Sigmoid colon (tissue), 6 donors: ENCODE measurements at regions not wholly inside any gene's neighbourhood (a gene's known extent, or its start where the extent isn't known, plus 50 kb on each side); places are given as distances from the start of the nearest gene placed in this dataset.

ENCODE experiments used
- DNase-seq: peaks from one replicate; pipeline ENCODE4 v3.0.0-alpha.2; 2019
- H3K27ac ChIP-seq, 4 donors: fragments of 200-600 bp; sonication (generic); one replicate each; pipeline ENCODE4 v1.5.1; 2016 to 2019; ENCODE audit warnings: mild to moderate bottlenecking in 1 of 4
- H3K27me3 ChIP-seq, 3 donors: fragments of 200-600 bp; sonication (generic); one replicate each; pipeline ENCODE4 v1.5.1; 2019; ENCODE audit warnings: mild to moderate bottlenecking in 1 of 3
- H3K36me3 ChIP-seq, 4 donors: fragments of 200-600 bp; sonication (generic); one replicate each; pipeline ENCODE4 v1.5.1; 2016 to 2019
- H3K4me1 ChIP-seq, 4 donors: fragments of 200-600 bp; sonication (generic); one replicate each; pipeline ENCODE4 v1.5.1; 2017 to 2019
- H3K4me3 ChIP-seq, 4 donors: fragments of 200-600 bp; sonication (generic); one replicate each; pipeline ENCODE4 v1.5.1; 2017 to 2019; ENCODE audit warnings: mild to moderate bottlenecking in 2 of 4, moderate library complexity in 1 of 4
- H3K9me3 ChIP-seq, 4 donors: fragments of 200-600 bp in 3 of 4; sonication (generic) in 3 of 4; one replicate each; pipeline versions ENCODE4 v1.5.1 to v1.6.1; 2013 to 2019
- EP300 ChIP-seq, 4 donors: sonication (generic); formaldehyde crosslinking; IDR thresholded peaks; one replicate each; pipeline ENCODE4 v1.6.1; 2017; ENCODE audit warnings: antibody characterized with exemption in 4 of 4
- POLR2A ChIP-seq, 2 donors: fragments of 450-650 bp; IDR thresholded peaks; one replicate each; pipeline ENCODE4 v1.6.1; 2016; ENCODE audit warnings: antibody characterized with exemption in 2 of 2, mild to moderate bottlenecking in 2 of 2, moderate library complexity in 2 of 2
- POLR2AphosphoS5 ChIP-seq, 4 donors: sonication (generic); formaldehyde crosslinking; IDR thresholded peaks; one replicate each; pipeline ENCODE4 v1.6.1; 2017; ENCODE audit warnings: antibody characterized with exemption in 4 of 4
- WGBS, 2 donors: extraction: QIAGEN DNeasy Blood & Tissue Kit; methylation state at CpG; one replicate each; pipeline ENCODE4 v1.1.7; 2013; 5-methylcytosine and 5-hydroxymethylcytosine counted together
- intact Hi-C: fragments of 100-400 bp; cut with DNase I; formaldehyde crosslinking; loops from one replicate; pipeline ENCODE4 v1.15.1; 2023
- TF ChIP-seq, protein P1 (sequence below), 4 experiments: fragments of 450-650 bp in 3 of 4; fragments of 200-600 bp in 1 of 4; IDR thresholded peaks; one replicate each; pipeline ENCODE4 v1.5.1; 2016 to 2019; ENCODE audit warnings: antibody characterized with exemption in 4 of 4, mild to moderate bottlenecking in 3 of 4, moderate library complexity in 2 of 4
- donor health status: healthy with polysubstance abuse.
- donor health status: healthy.

DNA sequence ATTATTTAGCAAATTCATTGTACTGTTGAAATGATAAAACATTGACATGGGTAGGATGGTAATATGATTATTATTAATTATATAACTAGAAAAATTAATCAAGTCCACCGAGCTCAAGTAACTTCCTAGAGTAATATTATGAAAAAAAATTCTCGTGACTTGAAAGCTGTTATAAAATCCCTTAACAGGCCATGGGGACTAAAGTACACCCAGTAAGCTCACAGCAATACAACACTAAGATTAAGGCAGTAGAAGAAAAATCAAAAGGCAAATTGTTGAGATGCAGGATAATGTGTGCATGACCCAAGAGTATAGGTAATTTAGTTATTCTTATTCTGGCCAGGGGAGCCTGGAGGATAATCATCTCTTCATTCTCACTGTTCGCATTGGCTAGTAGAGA is 162.6 kb upstream of the LRIG3 start:
- TF ChIP-seq, protein P1, sequence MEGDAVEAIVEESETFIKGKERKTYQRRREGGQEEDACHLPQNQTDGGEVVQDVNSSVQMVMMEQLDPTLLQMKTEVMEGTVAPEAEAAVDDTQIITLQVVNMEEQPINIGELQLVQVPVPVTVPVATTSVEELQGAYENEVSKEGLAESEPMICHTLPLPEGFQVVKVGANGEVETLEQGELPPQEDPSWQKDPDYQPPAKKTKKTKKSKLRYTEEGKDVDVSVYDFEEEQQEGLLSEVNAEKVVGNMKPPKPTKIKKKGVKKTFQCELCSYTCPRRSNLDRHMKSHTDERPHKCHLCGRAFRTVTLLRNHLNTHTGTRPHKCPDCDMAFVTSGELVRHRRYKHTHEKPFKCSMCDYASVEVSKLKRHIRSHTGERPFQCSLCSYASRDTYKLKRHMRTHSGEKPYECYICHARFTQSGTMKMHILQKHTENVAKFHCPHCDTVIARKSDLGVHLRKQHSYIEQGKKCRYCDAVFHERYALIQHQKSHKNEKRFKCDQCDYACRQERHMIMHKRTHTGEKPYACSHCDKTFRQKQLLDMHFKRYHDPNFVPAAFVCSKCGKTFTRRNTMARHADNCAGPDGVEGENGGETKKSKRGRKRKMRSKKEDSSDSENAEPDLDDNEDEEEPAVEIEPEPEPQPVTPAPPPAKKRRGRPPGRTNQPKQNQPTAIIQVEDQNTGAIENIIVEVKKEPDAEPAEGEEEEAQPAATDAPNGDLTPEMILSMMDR (IDR thresholded peaks at IDR 0.05) = no peak
- TF ChIP-seq EP300 (IDR thresholded peaks at IDR 0.05) = no peak
- no peak for TF ChIP-seq POLR2AphosphoS5 (IDR thresholded peaks at IDR 0.05)
- no peak for TF ChIP-seq POLR2A (IDR thresholded peaks at IDR 0.05)
- DNase-seq = no peak
- intact Hi-C loops = loop anchor here (10.0 kb wide), 2 partner anchors 258 to 738 kb away; no protein-coding TSS in a partner anchor
- Histone ChIP-seq H3K9me3 (no peaks in the 10 kb centered on the region), H3K4me1 (peaks cover 0 to 38% (median 7%) of the 10 kb centered on the region in 4 donors), H3K36me3 (no peaks in the 10 kb centered on the region), H3K27me3 (no peaks in the 10 kb centered on the region), H3K27ac (no peak overlapping the region), H3K4me3 (no peak overlapping the region)
- 26 to 71% methylated on average over 3 of the region's 3 CpGs for whole genome bisulfite sequencing, 2 donors

GRCh38 chr12:59080101-59080500 is 159.8 kb upstream of the LRIG3 start:
- WGBS, 2 donors = 55 to 87% methylated on average over 1 of the region's 1 CpG
- H3K4me1 ChIP-seq = peaks cover 0 to 33% (median 8%) of the 10 kb centered on the region in 4 donors
- H3K4me3 ChIP-seq = no peak overlapping the region
- H3K27me3 ChIP-seq = no peaks in the 10 kb centered on the region
- TF ChIP-seq POLR2A (IDR thresholded peaks at IDR 0.05) (no peak), POLR2AphosphoS5 (IDR thresholded peaks at IDR 0.05) (no peak), EP300 (IDR thresholded peaks at IDR 0.05) (no peak)
- TF ChIP-seq, protein P1 (IDR thresholded peaks at IDR 0.05) = no peak
- no peaks in the 10 kb centered on the region for H3K36me3 ChIP-seq
- no peaks in the 10 kb centered on the region for H3K9me3 ChIP-seq
- DNase-seq = no peak
- intact Hi-C loops = loop anchor here (10.0 kb wide), 2 partner anchors 255 to 735 kb away; no protein-coding TSS in a partner anchor
- no peak overlapping the region for H3K27ac ChIP-seq

DNA sequence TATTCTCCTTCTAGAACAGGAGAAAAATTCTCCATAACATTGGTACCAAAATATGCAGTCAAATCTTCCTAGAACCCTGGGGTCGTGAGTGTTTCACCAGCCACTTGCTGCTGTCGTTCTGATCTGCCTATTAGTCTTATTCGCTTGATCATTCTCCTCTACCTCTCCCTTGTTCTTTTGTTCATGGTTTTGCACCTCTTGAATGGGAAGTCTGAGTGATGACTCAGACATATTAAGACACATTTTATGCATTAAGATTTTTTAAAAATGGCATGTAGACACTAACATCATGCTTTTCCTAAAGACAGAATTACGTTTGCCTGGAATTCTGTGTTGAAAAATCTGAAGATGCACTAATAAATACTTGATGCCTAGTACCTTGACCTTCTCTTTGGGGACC is 159.2 kb upstream of the LRIG3 start:
- H3K9me3 ChIP-seq = no peaks in the 10 kb centered on the region
- TF ChIP-seq, protein P1 (IDR thresholded peaks at IDR 0.05) = no peak
- TF ChIP-seq POLR2AphosphoS5 (IDR thresholded peaks at IDR 0.05) = no peak
- H3K27me3 ChIP-seq = no peaks in the 10 kb centered on the region
- no peak overlapping the region for H3K4me3 ChIP-seq
- intact Hi-C loops = no loop called here
- H3K36me3 ChIP-seq = no peaks in the 10 kb centered on the region
- 66 to 74% methylated on average over 4 of the region's 4 CpGs for WGBS, 2 donors
- H3K4me1 ChIP-seq = peaks cover 0 to 27% (median 4%) of the 10 kb centered on the region in 4 donors
- no peak overlapping the region for H3K27ac ChIP-seq
- no peak for DNase-seq

GRCh38 chr12:59079002-59079401 is 158.7 kb upstream of the LRIG3 start:
- H3K4me3 ChIP-seq = no peak overlapping the region
- H3K4me1 ChIP-seq = peaks cover 0 to 22% (median 4%) of the 10 kb centered on the region in 4 donors
- TF ChIP-seq, protein P1 (IDR thresholded peaks at IDR 0.05) = no peak
- no peak for TF ChIP-seq POLR2AphosphoS5 (IDR thresholded peaks at IDR 0.05)
- no peak for TF ChIP-seq POLR2A (IDR thresholded peaks at IDR 0.05)
- no peak for TF ChIP-seq EP300 (IDR thresholded peaks at IDR 0.05)
- no peaks in the 10 kb centered on the region for H3K36me3 ChIP-seq
- H3K27ac ChIP-seq = no peak overlapping the region
- DNase-seq = no peak
- no peaks in the 10 kb centered on the region for H3K9me3 ChIP-seq
- H3K27me3 ChIP-seq = no peaks in the 10 kb centered on the region
- WGBS, 2 donors = 7 to 35% methylated on average over 2 of the region's 2 CpGs
- intact Hi-C loops = no loop called here
